ENCODE measurements at regions not wholly inside any gene's neighbourhood (a gene's known extent, or its start where the extent isn't known, plus 50 kb on each side); places are given as distances from the start of the nearest gene placed in this dataset.

DNA sequence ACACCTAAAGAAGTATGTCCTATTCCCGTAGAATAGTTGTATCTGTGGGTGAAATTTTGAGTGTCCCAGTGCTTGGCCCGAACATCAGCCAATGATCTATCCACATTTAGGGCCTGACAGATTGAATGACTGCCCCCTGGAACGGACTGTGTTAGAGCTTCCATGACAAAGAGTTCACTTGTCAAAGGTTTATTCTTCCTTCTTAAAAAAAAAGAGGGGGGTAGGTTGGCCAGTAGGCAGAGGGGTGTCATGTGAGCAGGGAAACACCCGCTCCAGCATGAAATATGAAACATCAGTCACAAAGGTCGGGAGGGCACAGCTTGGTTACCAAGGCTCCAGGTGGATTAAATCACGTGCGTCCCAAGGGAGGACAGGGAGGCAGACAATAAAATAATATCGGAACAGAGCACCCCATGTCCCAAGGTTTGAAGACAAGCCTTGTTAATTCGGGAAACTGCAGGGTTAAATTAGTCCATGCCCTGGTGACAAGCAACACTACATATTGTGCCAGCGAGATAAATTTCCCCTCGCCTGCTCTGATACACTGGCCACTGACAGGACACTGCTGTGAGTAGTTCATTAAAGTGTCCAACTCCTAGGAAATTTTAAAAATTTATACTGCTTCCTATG is 401.2 kb downstream of the IRX1 start:
- Mint-ChIP-seq H3K36me3 (ENCODE audit: low read depth) (peaks cover 11% of the 10 kb centered on the region; the same call in 1 of the 2 replicates), H3K4me1 (ENCODE audit: low read depth) (no peaks in the 10 kb centered on the region), H3K4me3 (no peak overlapping the region), H3K27ac (no peak overlapping the region), H3K9me3 (peaks cover 74% of the 10 kb centered on the region), H3K27me3 (ENCODE audit: insufficient read depth) (no peaks in the 10 kb centered on the region; the same call in 1 of the 2 replicates)
- TF ChIP-seq, protein P1, sequence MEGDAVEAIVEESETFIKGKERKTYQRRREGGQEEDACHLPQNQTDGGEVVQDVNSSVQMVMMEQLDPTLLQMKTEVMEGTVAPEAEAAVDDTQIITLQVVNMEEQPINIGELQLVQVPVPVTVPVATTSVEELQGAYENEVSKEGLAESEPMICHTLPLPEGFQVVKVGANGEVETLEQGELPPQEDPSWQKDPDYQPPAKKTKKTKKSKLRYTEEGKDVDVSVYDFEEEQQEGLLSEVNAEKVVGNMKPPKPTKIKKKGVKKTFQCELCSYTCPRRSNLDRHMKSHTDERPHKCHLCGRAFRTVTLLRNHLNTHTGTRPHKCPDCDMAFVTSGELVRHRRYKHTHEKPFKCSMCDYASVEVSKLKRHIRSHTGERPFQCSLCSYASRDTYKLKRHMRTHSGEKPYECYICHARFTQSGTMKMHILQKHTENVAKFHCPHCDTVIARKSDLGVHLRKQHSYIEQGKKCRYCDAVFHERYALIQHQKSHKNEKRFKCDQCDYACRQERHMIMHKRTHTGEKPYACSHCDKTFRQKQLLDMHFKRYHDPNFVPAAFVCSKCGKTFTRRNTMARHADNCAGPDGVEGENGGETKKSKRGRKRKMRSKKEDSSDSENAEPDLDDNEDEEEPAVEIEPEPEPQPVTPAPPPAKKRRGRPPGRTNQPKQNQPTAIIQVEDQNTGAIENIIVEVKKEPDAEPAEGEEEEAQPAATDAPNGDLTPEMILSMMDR (IDR thresholded peaks at IDR 0.05): no peak
- DNase-seq: no peak

GRCh38 chr5:3997670-3998069 is 402.0 kb downstream of the IRX1 start:
- no peak for DNase-seq
- Mint-ChIP-seq H3K9me3 (peaks cover 80% of the 10 kb centered on the region), H3K27me3 (ENCODE audit: insufficient read depth) (no peaks in the 10 kb centered on the region; the same call in 1 of the 2 replicates), H3K4me3 (no peak overlapping the region), H3K36me3 (ENCODE audit: low read depth) (peaks cover 11% of the 10 kb centered on the region; the same call in 1 of the 2 replicates), H3K4me1 (ENCODE audit: low read depth) (no peaks in the 10 kb centered on the region), H3K27ac (no peak overlapping the region)
- TF ChIP-seq, protein P1 (IDR thresholded peaks at IDR 0.05): no peak

DNA sequence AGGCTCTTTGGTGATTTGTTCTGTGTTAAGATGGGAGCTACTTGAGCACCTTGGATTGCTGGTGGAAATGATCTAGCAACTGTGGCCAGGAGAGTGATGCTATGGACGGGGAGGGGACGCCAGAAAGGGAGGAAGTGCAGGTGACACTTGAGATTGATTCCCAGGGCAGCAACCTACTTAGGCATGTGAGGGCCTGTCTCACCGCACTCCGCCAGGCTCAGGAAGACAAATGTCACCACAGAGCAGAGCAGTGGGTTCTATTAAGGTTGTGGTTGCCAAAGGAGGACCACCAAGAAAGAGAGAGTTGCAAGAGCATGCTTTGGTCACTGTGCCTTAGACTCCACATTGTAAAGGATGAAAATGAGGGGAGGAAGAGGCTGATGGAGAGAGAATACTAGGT is 404.3 kb downstream of the IRX1 start:
- Mint-ChIP-seq H3K4me1 (ENCODE audit: low read depth) (no peaks in the 10 kb centered on the region), H3K27me3 (ENCODE audit: insufficient read depth) (no peaks in the 10 kb centered on the region; the same call in 1 of the 2 replicates), H3K4me3 (no peak overlapping the region), H3K36me3 (ENCODE audit: low read depth) (peaks cover 8% of the 10 kb centered on the region; the same call in 1 of the 2 replicates), H3K27ac (no peak overlapping the region), H3K9me3 (peaks cover 82% of the 10 kb centered on the region)
- TF ChIP-seq, protein P1 (IDR thresholded peaks at IDR 0.05): no peak
- DNase-seq: no peak

DNA sequence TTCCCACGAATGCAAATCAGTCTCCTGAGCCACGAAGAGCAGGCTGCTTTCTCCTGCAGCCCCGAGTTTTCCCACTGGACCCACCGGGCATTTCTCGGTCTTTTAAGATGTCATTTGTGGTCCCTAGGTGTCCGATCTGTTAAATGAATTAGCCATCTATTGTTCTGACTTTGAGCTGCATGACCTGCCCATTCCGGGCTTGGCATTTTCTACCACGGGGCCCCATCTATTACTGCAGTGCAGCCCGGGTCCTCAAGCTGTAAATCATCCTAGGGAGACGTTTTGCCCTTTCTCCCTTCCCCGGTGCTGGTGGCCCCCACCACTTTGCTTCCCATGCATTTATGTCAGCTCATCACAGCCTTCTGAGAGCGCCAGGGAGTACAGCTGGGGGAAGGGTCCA is 405.4 kb downstream of the IRX1 start:
- H3K9me3 Mint-ChIP-seq: peaks cover 83% of the 10 kb centered on the region
- no peaks in the 10 kb centered on the region; the same call in 1 of the 2 replicates for H3K36me3 Mint-ChIP-seq (ENCODE audit: low read depth)
- no peak overlapping the region for H3K4me3 Mint-ChIP-seq
- no peaks in the 10 kb centered on the region for H3K4me1 Mint-ChIP-seq (ENCODE audit: low read depth)
- no peak for DNase-seq
- H3K27ac Mint-ChIP-seq: no peak overlapping the region
- no peaks in the 10 kb centered on the region for H3K27me3 Mint-ChIP-seq (ENCODE audit: insufficient read depth)
- TF ChIP-seq, protein P1 (IDR thresholded peaks at IDR 0.05): no peak

- DNase-seq: no peak
- Mint-ChIP-seq H3K4me1 (ENCODE audit: low read depth) (no peaks in the 10 kb centered on the region), H3K4me3 (no peak overlapping the region), H3K27ac (no peak overlapping the region), H3K9me3 (peaks cover 86% of the 10 kb centered on the region), H3K36me3 (ENCODE audit: low read depth) (no peaks in the 10 kb centered on the region; the same call in 1 of the 2 replicates), H3K27me3 (ENCODE audit: insufficient read depth) (no peaks in the 10 kb centered on the region)
- TF ChIP-seq, protein P1 (IDR thresholded peaks at IDR 0.05): no peak
These were observed 406.3 kb downstream of the IRX1 start for GRCh38 chr5:4001758-4002533.
